ENCODE measurements at regions not wholly inside any gene's neighbourhood (a gene's known extent, or its start where the extent isn't known, plus 50 kb on each side); places are given as distances from the start of the nearest gene placed in this dataset.
"Not testable (repeated sequence)": the region's sequence is repeated elsewhere in the genome, so short reads cannot be mapped to it uniquely, and the experiment has no call there.

GRCh38 chr1:239106689-239107088 lies 279.7 kb upstream of the CHRM3 start:
- ATAC-seq: not testable (repeated sequence)

- ATAC-seq: no peak
Measured at GRCh38 chr1:239098400-239099037, 287.8 kb upstream of the CHRM3 start.

GRCh38 chr1:239091537-239091936 lies 294.8 kb upstream of the CHRM3 start:
- no peak for ATAC-seq

GRCh38 chr1:239084459-239085080 lies 301.8 kb upstream of the CHRM3 start:
- no peak for ATAC-seq

GRCh38 chr1:239081947-239082346 lies 304.4 kb upstream of the CHRM3 start:
- ATAC-seq: not testable (repeated sequence)

- ATAC-seq: no peak
Measured at GRCh38 chr1:239067480-239067879, 318.9 kb upstream of the CHRM3 start.

GRCh38 chr1:239067058-239067457 lies 319.3 kb upstream of the CHRM3 start:
- ATAC-seq: no peak

- no peak for ATAC-seq
Measured at GRCh38 chr1:239061770-239062169, 324.6 kb upstream of the CHRM3 start.

GRCh38 chr1:239058190-239058589 lies 328.2 kb upstream of the CHRM3 start:
- no peak for ATAC-seq

- no peak for ATAC-seq
Measured at GRCh38 chr1:239056940-239057339, 329.4 kb upstream of the CHRM3 start.

- no peak for ATAC-seq
Measured at GRCh38 chr1:239053279-239053678, 333.1 kb upstream of the CHRM3 start.

- ATAC-seq: no peak
Measured at GRCh38 chr1:239049571-239049970, 336.8 kb upstream of the CHRM3 start.

GRCh38 chr1:239044829-239045228 lies 341.5 kb upstream of the CHRM3 start:
- no peak for ATAC-seq

- no peak for ATAC-seq
Measured at GRCh38 chr1:239040523-239040922, 345.8 kb upstream of the CHRM3 start.

- no peak for ATAC-seq
Measured at GRCh38 chr1:239031310-239031709, 355.1 kb upstream of the CHRM3 start.

GRCh38 chr1:239025997-239026694 lies 360.2 kb upstream of the CHRM3 start:
- no peak for ATAC-seq

GRCh38 chr1:239025223-239025622 lies 361.1 kb upstream of the CHRM3 start:
- no peak for ATAC-seq

- no peak for ATAC-seq
Measured at GRCh38 chr1:239023732-239024360, 362.5 kb upstream of the CHRM3 start.

- no peak for ATAC-seq
Measured at GRCh38 chr1:239016337-239016736, 370.0 kb upstream of the CHRM3 start.

GRCh38 chr1:239011382-239011781 lies 375.0 kb upstream of the CHRM3 start:
- no peak for ATAC-seq

GRCh38 chr1:239008568-239008967 lies 377.8 kb upstream of the CHRM3 start:
- ATAC-seq: no peak

- no peak for ATAC-seq
Measured at GRCh38 chr1:239006276-239006675, 380.1 kb upstream of the CHRM3 start.

- no peak for ATAC-seq
Measured at GRCh38 chr1:238999944-239000343, 386.4 kb upstream of the CHRM3 start.

- ATAC-seq: no peak
Measured at GRCh38 chr1:238998577-238998976, 387.8 kb upstream of the CHRM3 start.
